K562 (cell line): ENCODE measurements at regions not wholly inside any gene's neighbourhood (a gene's known extent, or its start where the extent isn't known, plus 50 kb on each side); places are given as distances from the start of the nearest gene placed in this dataset.

Experiments used
- CEBPG ChIP-seq, 3 experiments: fragments of 200-800 bp in 1 of 3; sonication (Bioruptor generic) in 1 of 3; sonication (generic) in 1 of 3; formaldehyde crosslinking in 1 of 3; IDR thresholded peaks in 2 of 3; conservative IDR thresholded peaks in 1 of 3; 2 replicates each; pipeline versions ENCODE4 v1.6.1 to v1.8.0; 2016 to 2022; ENCODE audit warnings: missing compliant biosample characterization in 2 of 3, missing genetic modification characterization in 2 of 3, mild to moderate bottlenecking in 1 of 3, missing genetic modification reagents in 1 of 3
- HEY1 ChIP-seq: fragments of 250-450 bp; sonication (Bioruptor Pico); IDR thresholded peaks from 2 replicates; pipeline ENCODE4 v1.5.0; 2020; ENCODE audit warnings: mild to moderate bottlenecking, moderate library complexity, borderline replicate concordance
- KLF13 ChIP-seq: fragments of 450-650 bp; IDR thresholded peaks from 2 replicates; pipeline ENCODE4 v1.6.1; 2016; ENCODE audit warnings: missing genetic modification characterization, low read depth, mild to moderate bottlenecking, missing compliant biosample characterization, moderate library complexity, borderline replicate concordance
- NCOR1 ChIP-seq: fragments of 450-650 bp; IDR thresholded peaks from 2 replicates; pipeline ENCODE4 v1.6.1; 2016; ENCODE audit warnings: mild to moderate bottlenecking, moderate library complexity
- ZBTB7A ChIP-seq: IDR thresholded peaks from 2 replicates; pipeline ENCODE4 v1.6.1; 2011; ENCODE audit warnings: low read depth, mild to moderate bottlenecking, low read length, moderate library complexity, borderline replicate concordance; ENCODE audit not compliant: control insufficient read depth
- ZC3H11A ChIP-seq: IDR thresholded peaks from 2 replicates; pipeline ENCODE4 v1.6.1; 2012; ENCODE audit warnings: low read depth, low read length, improper control_type of control experiment
- TF ChIP-seq, protein P1 (sequence below): fragments of 200-600 bp; sonication (generic); IDR thresholded peaks from one replicate; pipeline ENCODE4 v1.6.1; 2012; ENCODE audit warnings: mild to moderate bottlenecking, low read depth, low read length, inconsistent platforms
- TF ChIP-seq, protein P2 (sequence below): sonication (generic); formaldehyde crosslinking; IDR thresholded peaks from 2 replicates; pipeline ENCODE4 v1.8.1; 2023; ENCODE audit warnings: missing genetic modification reagents, mild to moderate bottlenecking, borderline replicate concordance

DNA sequence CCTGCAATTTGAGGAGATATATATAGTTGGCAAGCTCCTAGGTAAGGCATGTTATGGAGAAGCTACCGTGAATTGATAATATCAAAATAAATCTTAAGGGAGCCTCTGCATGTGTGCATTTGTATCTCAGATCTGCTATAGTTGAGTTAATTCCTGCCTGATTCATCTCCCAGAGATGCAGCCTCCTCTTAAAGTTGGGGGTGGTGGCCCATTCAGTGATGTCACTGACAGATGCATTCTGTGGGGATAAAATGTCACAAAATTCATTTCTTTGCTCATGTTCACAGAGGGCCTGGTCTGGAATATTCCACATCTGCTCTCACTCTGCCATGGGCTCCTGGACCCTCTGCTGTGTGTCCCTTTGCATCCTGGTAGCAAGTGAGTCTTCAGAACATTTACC is 185.8 kb upstream of the PRSS1 start (continued):
- TF ChIP-seq CEBPG (CRISPR knock-in tag; IDR thresholded peaks at IDR 0.05) (no peak), CEBPG (tag; conservative IDR thresholded peaks at IDR 0.05 in 1 of 2, IDR thresholded peaks at IDR 0.05 in 1 of 2) (no peak), ZC3H11A (no peak), NCOR1 (no peak), HEY1 (CRISPR knock-in tag) (no peak), ZBTB7A (no peak), KLF13 (tag) (no peak)
- TF ChIP-seq, protein P1, sequence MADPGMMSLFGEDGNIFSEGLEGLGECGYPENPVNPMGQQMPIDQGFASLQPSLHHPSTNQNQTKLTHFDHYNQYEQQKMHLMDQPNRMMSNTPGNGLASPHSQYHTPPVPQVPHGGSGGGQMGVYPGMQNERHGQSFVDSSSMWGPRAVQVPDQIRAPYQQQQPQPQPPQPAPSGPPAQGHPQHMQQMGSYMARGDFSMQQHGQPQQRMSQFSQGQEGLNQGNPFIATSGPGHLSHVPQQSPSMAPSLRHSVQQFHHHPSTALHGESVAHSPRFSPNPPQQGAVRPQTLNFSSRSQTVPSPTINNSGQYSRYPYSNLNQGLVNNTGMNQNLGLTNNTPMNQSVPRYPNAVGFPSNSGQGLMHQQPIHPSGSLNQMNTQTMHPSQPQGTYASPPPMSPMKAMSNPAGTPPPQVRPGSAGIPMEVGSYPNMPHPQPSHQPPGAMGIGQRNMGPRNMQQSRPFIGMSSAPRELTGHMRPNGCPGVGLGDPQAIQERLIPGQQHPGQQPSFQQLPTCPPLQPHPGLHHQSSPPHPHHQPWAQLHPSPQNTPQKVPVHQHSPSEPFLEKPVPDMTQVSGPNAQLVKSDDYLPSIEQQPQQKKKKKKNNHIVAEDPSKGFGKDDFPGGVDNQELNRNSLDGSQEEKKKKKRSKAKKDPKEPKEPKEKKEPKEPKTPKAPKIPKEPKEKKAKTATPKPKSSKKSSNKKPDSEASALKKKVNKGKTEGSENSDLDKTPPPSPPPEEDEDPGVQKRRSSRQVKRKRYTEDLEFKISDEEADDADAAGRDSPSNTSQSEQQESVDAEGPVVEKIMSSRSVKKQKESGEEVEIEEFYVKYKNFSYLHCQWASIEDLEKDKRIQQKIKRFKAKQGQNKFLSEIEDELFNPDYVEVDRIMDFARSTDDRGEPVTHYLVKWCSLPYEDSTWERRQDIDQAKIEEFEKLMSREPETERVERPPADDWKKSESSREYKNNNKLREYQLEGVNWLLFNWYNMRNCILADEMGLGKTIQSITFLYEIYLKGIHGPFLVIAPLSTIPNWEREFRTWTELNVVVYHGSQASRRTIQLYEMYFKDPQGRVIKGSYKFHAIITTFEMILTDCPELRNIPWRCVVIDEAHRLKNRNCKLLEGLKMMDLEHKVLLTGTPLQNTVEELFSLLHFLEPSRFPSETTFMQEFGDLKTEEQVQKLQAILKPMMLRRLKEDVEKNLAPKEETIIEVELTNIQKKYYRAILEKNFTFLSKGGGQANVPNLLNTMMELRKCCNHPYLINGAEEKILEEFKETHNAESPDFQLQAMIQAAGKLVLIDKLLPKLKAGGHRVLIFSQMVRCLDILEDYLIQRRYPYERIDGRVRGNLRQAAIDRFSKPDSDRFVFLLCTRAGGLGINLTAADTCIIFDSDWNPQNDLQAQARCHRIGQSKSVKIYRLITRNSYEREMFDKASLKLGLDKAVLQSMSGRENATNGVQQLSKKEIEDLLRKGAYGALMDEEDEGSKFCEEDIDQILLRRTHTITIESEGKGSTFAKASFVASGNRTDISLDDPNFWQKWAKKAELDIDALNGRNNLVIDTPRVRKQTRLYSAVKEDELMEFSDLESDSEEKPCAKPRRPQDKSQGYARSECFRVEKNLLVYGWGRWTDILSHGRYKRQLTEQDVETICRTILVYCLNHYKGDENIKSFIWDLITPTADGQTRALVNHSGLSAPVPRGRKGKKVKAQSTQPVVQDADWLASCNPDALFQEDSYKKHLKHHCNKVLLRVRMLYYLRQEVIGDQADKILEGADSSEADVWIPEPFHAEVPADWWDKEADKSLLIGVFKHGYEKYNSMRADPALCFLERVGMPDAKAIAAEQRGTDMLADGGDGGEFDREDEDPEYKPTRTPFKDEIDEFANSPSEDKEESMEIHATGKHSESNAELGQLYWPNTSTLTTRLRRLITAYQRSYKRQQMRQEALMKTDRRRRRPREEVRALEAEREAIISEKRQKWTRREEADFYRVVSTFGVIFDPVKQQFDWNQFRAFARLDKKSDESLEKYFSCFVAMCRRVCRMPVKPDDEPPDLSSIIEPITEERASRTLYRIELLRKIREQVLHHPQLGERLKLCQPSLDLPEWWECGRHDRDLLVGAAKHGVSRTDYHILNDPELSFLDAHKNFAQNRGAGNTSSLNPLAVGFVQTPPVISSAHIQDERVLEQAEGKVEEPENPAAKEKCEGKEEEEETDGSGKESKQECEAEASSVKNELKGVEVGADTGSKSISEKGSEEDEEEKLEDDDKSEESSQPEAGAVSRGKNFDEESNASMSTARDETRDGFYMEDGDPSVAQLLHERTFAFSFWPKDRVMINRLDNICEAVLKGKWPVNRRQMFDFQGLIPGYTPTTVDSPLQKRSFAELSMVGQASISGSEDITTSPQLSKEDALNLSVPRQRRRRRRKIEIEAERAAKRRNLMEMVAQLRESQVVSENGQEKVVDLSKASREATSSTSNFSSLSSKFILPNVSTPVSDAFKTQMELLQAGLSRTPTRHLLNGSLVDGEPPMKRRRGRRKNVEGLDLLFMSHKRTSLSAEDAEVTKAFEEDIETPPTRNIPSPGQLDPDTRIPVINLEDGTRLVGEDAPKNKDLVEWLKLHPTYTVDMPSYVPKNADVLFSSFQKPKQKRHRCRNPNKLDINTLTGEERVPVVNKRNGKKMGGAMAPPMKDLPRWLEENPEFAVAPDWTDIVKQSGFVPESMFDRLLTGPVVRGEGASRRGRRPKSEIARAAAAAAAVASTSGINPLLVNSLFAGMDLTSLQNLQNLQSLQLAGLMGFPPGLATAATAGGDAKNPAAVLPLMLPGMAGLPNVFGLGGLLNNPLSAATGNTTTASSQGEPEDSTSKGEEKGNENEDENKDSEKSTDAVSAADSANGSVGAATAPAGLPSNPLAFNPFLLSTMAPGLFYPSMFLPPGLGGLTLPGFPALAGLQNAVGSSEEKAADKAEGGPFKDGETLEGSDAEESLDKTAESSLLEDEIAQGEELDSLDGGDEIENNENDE: no peak
- TF ChIP-seq, protein P2, sequence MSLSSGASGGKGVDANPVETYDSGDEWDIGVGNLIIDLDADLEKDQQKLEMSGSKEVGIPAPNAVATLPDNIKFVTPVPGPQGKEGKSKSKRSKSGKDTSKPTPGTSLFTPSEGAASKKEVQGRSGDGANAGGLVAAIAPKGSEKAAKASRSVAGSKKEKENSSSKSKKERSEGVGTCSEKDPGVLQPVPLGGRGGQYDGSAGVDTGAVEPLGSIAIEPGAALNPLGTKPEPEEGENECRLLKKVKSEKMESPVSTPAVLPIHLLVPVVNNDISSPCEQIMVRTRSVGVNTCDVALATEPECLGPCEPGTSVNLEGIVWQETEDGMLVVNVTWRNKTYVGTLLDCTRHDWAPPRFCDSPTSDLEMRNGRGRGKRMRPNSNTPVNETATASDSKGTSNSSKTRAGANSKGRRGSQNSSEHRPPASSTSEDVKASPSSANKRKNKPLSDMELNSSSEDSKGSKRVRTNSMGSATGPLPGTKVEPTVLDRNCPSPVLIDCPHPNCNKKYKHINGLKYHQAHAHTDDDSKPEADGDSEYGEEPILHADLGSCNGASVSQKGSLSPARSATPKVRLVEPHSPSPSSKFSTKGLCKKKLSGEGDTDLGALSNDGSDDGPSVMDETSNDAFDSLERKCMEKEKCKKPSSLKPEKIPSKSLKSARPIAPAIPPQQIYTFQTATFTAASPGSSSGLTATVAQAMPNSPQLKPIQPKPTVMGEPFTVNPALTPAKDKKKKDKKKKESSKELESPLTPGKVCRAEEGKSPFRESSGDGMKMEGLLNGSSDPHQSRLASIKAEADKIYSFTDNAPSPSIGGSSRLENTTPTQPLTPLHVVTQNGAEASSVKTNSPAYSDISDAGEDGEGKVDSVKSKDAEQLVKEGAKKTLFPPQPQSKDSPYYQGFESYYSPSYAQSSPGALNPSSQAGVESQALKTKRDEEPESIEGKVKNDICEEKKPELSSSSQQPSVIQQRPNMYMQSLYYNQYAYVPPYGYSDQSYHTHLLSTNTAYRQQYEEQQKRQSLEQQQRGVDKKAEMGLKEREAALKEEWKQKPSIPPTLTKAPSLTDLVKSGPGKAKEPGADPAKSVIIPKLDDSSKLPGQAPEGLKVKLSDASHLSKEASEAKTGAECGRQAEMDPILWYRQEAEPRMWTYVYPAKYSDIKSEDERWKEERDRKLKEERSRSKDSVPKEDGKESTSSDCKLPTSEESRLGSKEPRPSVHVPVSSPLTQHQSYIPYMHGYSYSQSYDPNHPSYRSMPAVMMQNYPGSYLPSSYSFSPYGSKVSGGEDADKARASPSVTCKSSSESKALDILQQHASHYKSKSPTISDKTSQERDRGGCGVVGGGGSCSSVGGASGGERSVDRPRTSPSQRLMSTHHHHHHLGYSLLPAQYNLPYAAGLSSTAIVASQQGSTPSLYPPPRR (CRISPR knock-in tag): no peak
- TF ChIP-seq, all 486 proteins: peak for 0
